NCI-H187 (cell line): ENCODE measurements at regions not wholly inside any gene's neighbourhood (a gene's known extent, or its start where the extent isn't known, plus 50 kb on each side); places are given as distances from the start of the nearest gene placed in this dataset.

Experiments used
- DNase-seq, 2 experiments: peaks; one replicate each; lab custom pipeline; 2025; lab: John Stamatoyannopoulos, UW

DNA sequence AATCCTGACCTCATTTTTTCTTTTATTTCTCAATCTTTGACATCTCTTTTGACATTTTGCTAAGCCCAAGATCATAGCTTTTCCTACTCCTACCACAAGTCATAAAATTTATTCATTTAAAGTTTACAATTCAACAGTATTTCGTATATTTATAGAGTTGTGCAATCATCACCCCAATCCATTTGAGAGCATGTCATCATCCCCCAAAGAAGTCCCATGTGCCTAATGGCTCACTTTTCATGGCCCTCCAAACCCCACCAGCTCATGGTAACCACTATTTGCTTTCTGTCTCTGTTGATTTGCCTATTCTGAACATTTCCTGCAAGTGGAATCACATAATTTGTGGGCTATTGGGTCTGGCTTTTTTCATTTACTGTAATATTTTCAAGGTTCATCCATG is 52.5 kb upstream of the GLI3 start:
- no peak for DNase-seq
